IPS DF 4.7 (cell line): ENCODE measurements at regions not wholly inside any gene's neighbourhood (a gene's known extent, or its start where the extent isn't known, plus 50 kb on each side); places are given as distances from the start of the nearest gene placed in this dataset.

ENCODE experiments used
- DNase-seq: peaks from one replicate; pipeline ENCODE4 v3.0.0-alpha.2; 2013; ENCODE audit warnings: low spot score; ENCODE audit errors: extremely low read depth

- DNase-seq, result no peak
Measured at GRCh38 chr4:19791422-19792123, 460.1 kb upstream of the SLIT2 start.

- no peak for DNase-seq
Measured at GRCh38 chr4:19786616-19787015, 465.1 kb upstream of the SLIT2 start.

GRCh38 chr4:19783667-19784223, 468.0 kb upstream of the SLIT2 start:
- no peak for DNase-seq

- DNase-seq, result no peak
Measured at GRCh38 chr4:19780871-19781270, 470.8 kb upstream of the SLIT2 start.

GRCh38 chr4:19776929-19777328, 474.8 kb upstream of the SLIT2 start:
- DNase-seq, result no peak

- DNase-seq, result no peak
Measured at GRCh38 chr4:19776021-19776459, 475.7 kb upstream of the SLIT2 start.

- DNase-seq, result no peak
Measured at GRCh38 chr4:19774690-19775256, 476.9 kb upstream of the SLIT2 start.

GRCh38 chr4:19772581-19772980, 479.1 kb upstream of the SLIT2 start:
- DNase-seq, result no peak

GRCh38 chr4:19756661-19757060, 495.0 kb upstream of the SLIT2 start:
- DNase-seq, result no peak

- no peak for DNase-seq
Measured at GRCh38 chr4:19752599-19752998, 499.1 kb upstream of the SLIT2 start.

GRCh38 chr4:19748519-19749479, 502.9 kb upstream of the SLIT2 start:
- no peak for DNase-seq

- DNase-seq, result no peak
Measured at GRCh38 chr4:19746377-19746776, 505.3 kb upstream of the SLIT2 start.

- no peak for DNase-seq
Measured at GRCh38 chr4:19743115-19743638, 508.5 kb upstream of the SLIT2 start.

- no peak for DNase-seq
Measured at GRCh38 chr4:19739101-19739651, 512.5 kb upstream of the SLIT2 start.

- no peak for DNase-seq
Measured at GRCh38 chr4:19736968-19737756, 514.5 kb upstream of the SLIT2 start.

GRCh38 chr4:19735012-19735411, 516.7 kb upstream of the SLIT2 start:
- DNase-seq, result no peak

GRCh38 chr4:19729886-19730651, 521.6 kb upstream of the SLIT2 start:
- DNase-seq, result no peak

- DNase-seq, result no peak
Measured at GRCh38 chr4:19728773-19729172, 522.9 kb upstream of the SLIT2 start.

- no peak for DNase-seq
Measured at GRCh38 chr4:19727141-19727540, 524.6 kb upstream of the SLIT2 start.

- no peak for DNase-seq
Measured at GRCh38 chr4:19725130-19725529, 526.6 kb upstream of the SLIT2 start.
